Heart right ventricle (tissue), 16 donors: ENCODE measurements at regions not wholly inside any gene's neighbourhood (a gene's known extent, or its start where the extent isn't known, plus 50 kb on each side); places are given as distances from the start of the nearest gene placed in this dataset.

ENCODE experiments used
- ATAC-seq, 8 donors: fragments of 200-7000 bp; cut with Tn5 transposase; one replicate each; pipeline ENCODE4 v1.9.1; 2020; ENCODE audit warnings: mild to moderate bottlenecking in 8 of 8, moderate library complexity in 8 of 8, moderate number of reproducible peaks in 1 of 8
- DNase-seq, 2 donors: peaks; one replicate each; pipeline ENCODE4 v3.0.0-alpha.2; 2020
- H3K27ac ChIP-seq, 10 donors: fragments of 200-600 bp; sonication (generic) in 2 of 10; one replicate each; pipeline versions ENCODE4 v1.5.0 to v1.8.0; 2020 to 2022; ENCODE audit warnings: mild to moderate bottlenecking in 3 of 10
- H3K27me3 ChIP-seq, 7 donors: fragments of 200-600 bp; one replicate each; pipeline ENCODE4 v1.8.0; 2021 to 2022; ENCODE audit warnings: mild to moderate bottlenecking in 2 of 7
- H3K36me3 ChIP-seq, 9 donors: fragments of 200-600 bp; sonication (generic) in 1 of 9; one replicate each; pipeline versions ENCODE4 v1.5.0 to v1.8.0; 2020 to 2022; ENCODE audit warnings: mild to moderate bottlenecking in 2 of 9
- H3K4me1 ChIP-seq, 9 donors: fragments of 200-600 bp; sonication (generic) in 1 of 9; one replicate each; pipeline versions ENCODE4 v1.5.0 to v1.8.0; 2020 to 2022; ENCODE audit warnings: mild to moderate bottlenecking in 4 of 9
- H3K4me3 ChIP-seq, 10 donors: fragments of 200-600 bp; sonication (generic) in 2 of 10; one replicate each; pipeline versions ENCODE4 v1.5.0 to v1.8.0; 2020 to 2022; ENCODE audit warnings: mild to moderate bottlenecking in 7 of 10, moderate library complexity in 2 of 10
- H3K9me3 ChIP-seq, 11 donors: fragments of 200-600 bp in 10 of 11; sonication (generic) in 2 of 11; one replicate each; pipeline versions ENCODE4 v1.5.0 to v1.8.0; 2013 to 2022; ENCODE audit warnings: mild to moderate bottlenecking in 2 of 11, control low read depth in 1 of 11, moderate library complexity in 1 of 11
- CTCF ChIP-seq, 9 donors: fragments of 200-600 bp; sonication (generic) in 2 of 9; IDR thresholded peaks; one replicate each; pipeline versions ENCODE4 v1.5.0 to v1.8.0; 2021 to 2022; ENCODE audit warnings: antibody characterized with exemption in 9 of 9, mild to moderate bottlenecking in 5 of 9, moderate library complexity in 1 of 9
- WGBS, 2 donors: extraction: QIAGEN DNeasy Blood & Tissue Kit; methylation state at CpG; one replicate each; pipeline ENCODE4 v1.1.7; 2013; ENCODE audit warnings: inconsistent platforms in 1 of 2; 5-methylcytosine and 5-hydroxymethylcytosine counted together
- intact Hi-C, 10 donors: fragments of 100-400 bp; cut with DNase I; formaldehyde crosslinking; loops; one replicate each; pipeline versions ENCODE4 v1.11.1 to v1.14.2; 2022
- donor health status: Arrhythmogenic right ventricular cardiomyopathy.
- donor health status: ischemic (EF 13 %, LVEDD 7.1; RV severe dilation, severe dysfunction).
- donor health status: healthy with polysubstance abuse.
- donor health status: DM: no; HTN: yes; CAD: no.
- donor health status: DM: no; HTN: no; CAD: no.
- donor health status: ischemic (EF 25% LVEDD 6.9; RV normal size, moderate dysfunction).
- donor health status: ischemic (EF 25% LVEDD 5.7; RV mildly dilated, moderate dysfunction).
- donor health status: healthy.
- donor health status: DM: yes; HTN: yes; CAD: no.
- donor health status: Ischemic cardiomyopathy.
- donor health status: ischemic (EF 35%, LVEDD 5.7; RV mildly dilated, moderate dysfunction).
- donor health status: nonischemic (EF 11% LVEDD 7.7; RV severe dilation, severe dysfunction).
- donor health status: DM: yes; HTN: yes; CAD: no.
- donor health status: PGD.
- donor health status: ischemic (EF 29% LVEDD 5.4; RV normal size, mild dysfunction).
- donor health status: nonischemic (EF 23%, LVEDD 6.1; RV moderate dilation, normal function).

GRCh38 chr1:38577385-38577784 lies 282.2 kb downstream of the RRAGC start:
- 43 to 45% methylated on average over 4 of the region's 4 CpGs for WGBS, 2 donors
- TF ChIP-seq CTCF (IDR thresholded peaks at IDR 0.05), result no peak
- Histone ChIP-seq H3K9me3 (no peaks in the 10 kb centered on the region), H3K27me3 (peaks cover 6 to 70% (median 61%) of the 10 kb centered on the region in 7 donors), H3K4me1 (peaks cover 0 to 11% (median 0%) of the 10 kb centered on the region in 9 donors), H3K27ac (no peak overlapping the region), H3K4me3 (no peak overlapping the region), H3K36me3 (no peaks in the 10 kb centered on the region)
- intact Hi-C loops, result no loop called here
- DNase-seq (no peak), ATAC-seq (no peak)

GRCh38 chr1:38576241-38576640 lies 283.3 kb downstream of the RRAGC start:
- WGBS, 2 donors, result 70 to 80% methylated on average over 6 of the region's 6 CpGs
- Histone ChIP-seq H3K27ac (no peak overlapping the region), H3K9me3 (no peaks in the 10 kb centered on the region), H3K27me3 (peaks cover 6 to 77% (median 63%) of the 10 kb centered on the region in 7 donors), H3K4me3 (no peak overlapping the region), H3K4me1 (peaks cover 0 to 21% (median 0%) of the 10 kb centered on the region in 9 donors), H3K36me3 (no peaks in the 10 kb centered on the region)
- no peak for TF ChIP-seq CTCF (IDR thresholded peaks at IDR 0.05)
- DNase-seq (no peak), ATAC-seq (no peak)
- intact Hi-C loops, result no loop called here

- intact Hi-C loops, result no loop called here
- Histone ChIP-seq H3K9me3 (no peaks in the 10 kb centered on the region), H3K4me1 (peaks cover 0 to 10% (median 0%) of the 10 kb centered on the region in 9 donors), H3K4me3 (no peak overlapping the region), H3K36me3 (no peaks in the 10 kb centered on the region), H3K27ac (no peak overlapping the region), H3K27me3 (peaks cover 0 to 76% (median 51%) of the 10 kb centered on the region in 7 donors)
- WGBS, 2 donors, result 47 to 52% methylated on average over 4 of the region's 4 CpGs
- no peak for TF ChIP-seq CTCF (IDR thresholded peaks at IDR 0.05)
- peak in 4 of 8 donors; percentile 25 to 58 (median 30) for ATAC-seq
- DNase-seq, result no peak
These were observed 287.8 kb downstream of the RRAGC start for GRCh38 chr1:38571726-38572125.

GRCh38 chr1:38570657-38570975 lies 289.0 kb downstream of the RRAGC start:
- DNase-seq (no peak), ATAC-seq (no peak)
- Histone ChIP-seq H3K36me3 (no peaks in the 10 kb centered on the region), H3K27ac (no peak overlapping the region), H3K9me3 (no peaks in the 10 kb centered on the region), H3K27me3 (peaks cover 0 to 66% (median 40%) of the 10 kb centered on the region in 7 donors), H3K4me1 (peaks cover 0 to 10% (median 0%) of the 10 kb centered on the region in 9 donors), H3K4me3 (no peak overlapping the region)
- WGBS, 2 donors, result 85% methylated on average over 3 of the region's 3 CpGs
- intact Hi-C loops, result no loop called here
- TF ChIP-seq CTCF (IDR thresholded peaks at IDR 0.05), result no peak
